GM12878 (cell line): ENCODE measurements at regions not wholly inside any gene's neighbourhood (a gene's known extent, or its start where the extent isn't known, plus 50 kb on each side); places are given as distances from the start of the nearest gene placed in this dataset.

Source experiments
- ATAC-seq: fragments of 200-7000 bp; cut with Tn5 transposase; 3 replicates; pipeline ENCODE4 v1.9.1; 2020; ENCODE audit warnings: mild to moderate bottlenecking, moderate library complexity
- BruUV-seq: library from RNA; stranded (reverse); fragments of 400-500 nt; replicated peaks from 2 replicates; lab custom pipeline; 2021; lab: Mats Ljungman, UMichigan
- CTCF ChIA-PET: fragments of 300-600 bp; sonication (Branson Sonifier 250); formaldehyde crosslinking; extraction: SDS; loops from one replicate; lab custom pipeline; 2021; ENCODE audit warnings: inconsistent platforms; lab: Yijun Ruan, JAX
- POLR2A ChIA-PET: fragments of 350-600 bp; formaldehyde crosslinking; extraction: SDS; loops from one replicate; lab custom pipeline; 2021; ENCODE audit warnings: inconsistent platforms; lab: Charles Lee
- RAD21 ChIA-PET: fragments of 300-600 bp; sonication (Branson Sonifier 250); formaldehyde crosslinking; loops from one replicate; lab custom pipeline; 2023; ENCODE audit warnings: antibody characterized with exemption; ENCODE audit not compliant: unreplicated experiment; lab: Charles Lee
- SMC1A ChIA-PET: fragments of 300-600 bp; sonication (Branson Sonifier 250); formaldehyde crosslinking; loops from one replicate; lab custom pipeline; 2023; ENCODE audit not compliant: unreplicated experiment, uncharacterized antibody; lab: Charles Lee
- DNase-seq: peaks from one replicate; pipeline ENCODE4 v3.0.0-alpha.2; 2011; ENCODE audit warnings: low read depth, low spot score
- FAIRE-seq: peaks from 3 replicates; lab custom pipeline; 2011; peaks lifted over from hg19 to GRCh38; lab: Jason Lieb, UNC
- H2AFZ ChIP-seq: 2 replicates; pipeline ENCODE4 v1.6.0; 2011; ENCODE audit warnings: low read depth, low read length, control low read depth; ENCODE audit not compliant: control insufficient read depth
- H3K27ac ChIP-seq: 2 replicates; pipeline ENCODE4 v1.5.1; 2011; ENCODE audit warnings: control low read depth; ENCODE audit not compliant: control insufficient read depth, insufficient read depth
- H3K27me3 ChIP-seq, 2 experiments: replicated peaks in 1 of 2; 2 replicates each; pipeline versions ENCODE4 v1.6.0 to v1.6.1; 2011; ENCODE audit warnings: low read length in 1 of 2; ENCODE audit not compliant: control insufficient read depth in 2 of 2, insufficient read depth in 2 of 2
- H3K36me3 ChIP-seq, 2 experiments: 2 replicates each; pipeline ENCODE4 v1.5.1; 2011; ENCODE audit warnings: low read length in 1 of 2; ENCODE audit not compliant: control insufficient read depth in 2 of 2, insufficient read depth in 2 of 2
- H3K4me1 ChIP-seq: 2 replicates; pipeline ENCODE4 v1.6.1; 2011; ENCODE audit warnings: mild to moderate bottlenecking, low read length, moderate library complexity, mixed read lengths; ENCODE audit not compliant: control insufficient read depth, insufficient read depth
- H3K4me2 ChIP-seq: 2 replicates; pipeline ENCODE4 v1.6.0; 2011; ENCODE audit warnings: control low read depth; ENCODE audit not compliant: control insufficient read depth, insufficient read depth
- H3K4me3 ChIP-seq: fragments of 200-600 bp; sonication (generic); 2 replicates; pipeline ENCODE4 v1.5.1; 2016
- H3K79me2 ChIP-seq: 2 replicates; pipeline ENCODE4 v1.6.0; 2011; ENCODE audit warnings: low read length; ENCODE audit not compliant: control insufficient read depth, insufficient read depth
- H3K9ac ChIP-seq: 2 replicates; pipeline ENCODE4 v1.8.0; 2011; ENCODE audit warnings: low read length, control low read depth, mixed read lengths; ENCODE audit not compliant: control insufficient read depth, insufficient read depth
- H3K9me3 ChIP-seq: replicated peaks from 3 replicates; pipeline ENCODE4 v1.5.1; 2011; ENCODE audit warnings: mild to moderate bottlenecking, low read length; ENCODE audit not compliant: control insufficient read depth, insufficient read depth
- H4K20me1 ChIP-seq: 2 replicates; pipeline ENCODE4 v1.6.0; 2011; ENCODE audit not compliant: control insufficient read depth, insufficient read depth
- BMI1 ChIP-seq: fragments of 450-650 bp; IDR thresholded peaks from 2 replicates; pipeline ENCODE4 v1.6.1; 2016; ENCODE audit warnings: mild to moderate bottlenecking, moderate library complexity, borderline replicate concordance
- NFYA ChIP-seq: IDR thresholded peaks from 2 replicates; pipeline ENCODE4 v1.6.1; 2011; ENCODE audit warnings: low read depth, mild to moderate bottlenecking, low read length, improper control_type of control experiment, borderline replicate concordance
- NR2C1 ChIP-seq: fragments of 450-650 bp; IDR thresholded peaks from 2 replicates; pipeline ENCODE4 v1.6.1; 2017; ENCODE audit warnings: antibody characterized with exemption, mild to moderate bottlenecking, moderate library complexity
- NRF1 ChIP-seq: conservative IDR thresholded peaks from 2 replicates; pipeline ENCODE4 v1.6.1; 2011; ENCODE audit warnings: mild to moderate bottlenecking, low read depth, low read length, improper control_type of control experiment
- SMAD1 ChIP-seq: fragments of 450-650 bp; IDR thresholded peaks from 2 replicates; pipeline ENCODE4 v1.6.1; 2018; ENCODE audit warnings: mild to moderate bottlenecking, low read depth; ENCODE audit not compliant: partially characterized antibody
- SREBF2 ChIP-seq: IDR thresholded peaks from 2 replicates; pipeline ENCODE4 v1.6.1; 2012; ENCODE audit warnings: mild to moderate bottlenecking, low read length
- STAT3 ChIP-seq: IDR thresholded peaks from 2 replicates; pipeline ENCODE4 v1.6.1; 2011; ENCODE audit warnings: low read depth, low read length, improper control_type of control experiment
- TCF12 ChIP-seq: IDR thresholded peaks from 2 replicates; pipeline ENCODE4 v1.6.1; 2011; ENCODE audit warnings: low read depth, mild to moderate bottlenecking, low read length
- ZBTB11 ChIP-seq: fragments of 450-650 bp; formaldehyde crosslinking; IDR thresholded peaks from 2 replicates; pipeline ENCODE4 v1.5.0; 2022; ENCODE audit warnings: mild to moderate bottlenecking, missing genetic modification characterization
- ZNF274 ChIP-seq: IDR thresholded peaks from one replicate; pipeline ENCODE4 v1.8.0; 2011; ENCODE audit not compliant: insufficient read length, insufficient read depth
- ZNF622 ChIP-seq: fragments of 450-650 bp; IDR thresholded peaks from 2 replicates; pipeline ENCODE4 v1.6.1; 2017; ENCODE audit warnings: mild to moderate bottlenecking, inconsistent platforms
- ZSCAN29 ChIP-seq: fragments of 450-650 bp; IDR thresholded peaks from 2 replicates; pipeline ENCODE4 v1.6.1; 2017; ENCODE audit warnings: mild to moderate bottlenecking, moderate library complexity
- in situ Hi-C: fragments of 300-500 bp; cut with MboI; formaldehyde crosslinking; loops from 9 replicates; pipeline ENCODE4 v1.14.3; 2018; ENCODE audit warnings: mixed read lengths
- intact Hi-C: fragments of 100-400 bp; cut with micrococcal nuclease; formaldehyde crosslinking; loops from one replicate; pipeline ENCODE4 v1.14.2; 2022; ENCODE audit not compliant: unreplicated experiment
- TF ChIP-seq, protein P1 (sequence below): fragments of 450-650 bp; IDR thresholded peaks from 2 replicates; pipeline ENCODE4 v1.6.1; 2016; ENCODE audit warnings: mild to moderate bottlenecking

- no peak overlapping the region for H2AFZ ChIP-seq
- intact Hi-C loops (no loop called here), in situ Hi-C loops (no loop called here)
- H3K27ac ChIP-seq = no peak overlapping the region
- H3K27me3 ChIP-seq = no peaks in the 10 kb centered on the region
- FAIRE-seq = no peak
- DNase-seq = no peak
- H3K9ac ChIP-seq = no peak overlapping the region
- H3K4me2 ChIP-seq = no peak overlapping the region
- BruUV-seq = no TSS peak
- ATAC-seq = no peak
- no peaks in the 10 kb centered on the region for H3K4me1 ChIP-seq
- no peaks in the 10 kb centered on the region for H4K20me1 ChIP-seq
- TF ChIP-seq ZBTB11 (no peak), ZSCAN29 (no peak), ZNF274 (no peak), SREBF2 (no peak), ZNF622 (no peak), BMI1 (no peak), TCF12 (no peak), NR2C1 (no peak), SMAD1 (no peak), NRF1 (no peak), NFYA (no peak), STAT3 (no peak)
- TF ChIP-seq, protein P1, sequence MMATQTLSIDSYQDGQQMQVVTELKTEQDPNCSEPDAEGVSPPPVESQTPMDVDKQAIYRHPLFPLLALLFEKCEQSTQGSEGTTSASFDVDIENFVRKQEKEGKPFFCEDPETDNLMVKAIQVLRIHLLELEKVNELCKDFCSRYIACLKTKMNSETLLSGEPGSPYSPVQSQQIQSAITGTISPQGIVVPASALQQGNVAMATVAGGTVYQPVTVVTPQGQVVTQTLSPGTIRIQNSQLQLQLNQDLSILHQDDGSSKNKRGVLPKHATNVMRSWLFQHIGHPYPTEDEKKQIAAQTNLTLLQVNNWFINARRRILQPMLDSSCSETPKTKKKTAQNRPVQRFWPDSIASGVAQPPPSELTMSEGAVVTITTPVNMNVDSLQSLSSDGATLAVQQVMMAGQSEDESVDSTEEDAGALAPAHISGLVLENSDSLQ = no peak
- TF ChIP-seq, all 136 proteins: peak for 0
- H3K9me3 ChIP-seq = no peaks in the 10 kb centered on the region; the same call in 2 of the 3 replicates
- H3K36me3 ChIP-seq = no peaks in the 10 kb centered on the region
- ChIA-PET SMC1A (interaction anchor here (0.8 to 1.7 kb wide), 5 partner anchors 12 to 106 kb away, joined by 3 to 5 read pairs (median 3); no protein-coding TSS in a partner anchor), POLR2A (no interaction called here), RAD21 (no interaction called here), CTCF (interaction anchor here (1.6 kb wide), 1 partner anchor 17 kb away, joined by 6 read pairs; no protein-coding TSS in a partner anchor)
- H3K79me2 ChIP-seq = no peaks in the 10 kb centered on the region
- H3K4me3 ChIP-seq = no peak overlapping the region
Observed at GRCh38 chr2:150627526-150627925, 140.1 kb upstream of the RND3 start.
